ENCODE measurements at regions not wholly inside any gene's neighbourhood (a gene's known extent, or its start where the extent isn't known, plus 50 kb on each side); places are given as distances from the start of the nearest gene placed in this dataset.

DNA sequence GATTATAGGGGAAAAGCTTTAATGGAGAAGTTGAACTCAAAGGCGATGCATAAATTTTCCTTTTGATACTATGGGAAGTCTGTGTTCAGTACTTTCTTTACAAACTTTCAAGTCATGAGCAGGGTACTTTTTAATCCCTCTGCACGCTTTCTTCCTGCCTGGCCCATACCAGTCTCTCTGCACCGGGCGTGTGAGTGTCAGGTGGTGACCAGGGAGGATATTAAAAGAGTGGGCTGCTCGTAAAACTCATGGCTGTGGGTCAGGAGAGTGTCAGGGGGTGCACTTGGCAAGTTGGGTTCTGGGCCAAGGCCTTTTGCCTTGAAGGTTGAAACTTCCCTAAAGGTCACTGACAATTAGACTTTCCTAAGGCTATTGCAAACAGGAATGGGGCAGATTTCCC, 367.8 kb downstream of the GPD2 start:
- Histone ChIP-seq H3K27me3 (no peaks in the 10 kb centered on the region), H3K4me1 (no peaks in the 10 kb centered on the region), H3K36me3 (no peaks in the 10 kb centered on the region), H3K27ac (no peak overlapping the region), H3K4me3 (peak overlapping the region in 2 of 4 donors; percentile 40 to 47), H3K9me3 (no peaks in the 10 kb centered on the region)
- TF ChIP-seq, protein P1, sequence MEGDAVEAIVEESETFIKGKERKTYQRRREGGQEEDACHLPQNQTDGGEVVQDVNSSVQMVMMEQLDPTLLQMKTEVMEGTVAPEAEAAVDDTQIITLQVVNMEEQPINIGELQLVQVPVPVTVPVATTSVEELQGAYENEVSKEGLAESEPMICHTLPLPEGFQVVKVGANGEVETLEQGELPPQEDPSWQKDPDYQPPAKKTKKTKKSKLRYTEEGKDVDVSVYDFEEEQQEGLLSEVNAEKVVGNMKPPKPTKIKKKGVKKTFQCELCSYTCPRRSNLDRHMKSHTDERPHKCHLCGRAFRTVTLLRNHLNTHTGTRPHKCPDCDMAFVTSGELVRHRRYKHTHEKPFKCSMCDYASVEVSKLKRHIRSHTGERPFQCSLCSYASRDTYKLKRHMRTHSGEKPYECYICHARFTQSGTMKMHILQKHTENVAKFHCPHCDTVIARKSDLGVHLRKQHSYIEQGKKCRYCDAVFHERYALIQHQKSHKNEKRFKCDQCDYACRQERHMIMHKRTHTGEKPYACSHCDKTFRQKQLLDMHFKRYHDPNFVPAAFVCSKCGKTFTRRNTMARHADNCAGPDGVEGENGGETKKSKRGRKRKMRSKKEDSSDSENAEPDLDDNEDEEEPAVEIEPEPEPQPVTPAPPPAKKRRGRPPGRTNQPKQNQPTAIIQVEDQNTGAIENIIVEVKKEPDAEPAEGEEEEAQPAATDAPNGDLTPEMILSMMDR (IDR thresholded peaks at IDR 0.05): no peak
- no peak for TF ChIP-seq POLR2A (IDR thresholded peaks at IDR 0.05)
- no peak for DNase-seq

DNA sequence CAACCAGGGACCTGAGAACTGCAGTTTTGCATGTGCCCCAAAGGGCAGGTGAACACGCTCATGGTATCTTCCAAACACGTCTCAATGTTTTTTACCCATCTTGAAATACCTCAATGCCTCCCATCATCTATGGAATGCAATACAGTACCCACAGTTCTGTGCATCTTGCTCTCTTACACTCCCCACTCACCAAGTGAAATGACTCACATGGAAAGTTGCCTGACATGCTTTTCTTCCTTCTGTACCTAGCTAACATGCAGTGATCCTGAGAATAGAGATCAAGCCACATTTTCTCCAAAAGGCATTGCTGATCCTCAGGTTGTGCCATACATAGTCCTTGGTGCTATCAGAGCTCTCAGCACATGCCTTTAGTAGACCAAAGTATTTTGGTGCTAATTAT, 373.9 kb downstream of the GPD2 start:
- no peaks in the 10 kb centered on the region for H3K4me1 ChIP-seq
- H3K27me3 ChIP-seq: no peaks in the 10 kb centered on the region
- H3K4me3 ChIP-seq: no peak overlapping the region
- H3K36me3 ChIP-seq: no peaks in the 10 kb centered on the region
- no peaks in the 10 kb centered on the region for H3K9me3 ChIP-seq
- no peak for TF ChIP-seq POLR2A (IDR thresholded peaks at IDR 0.05)
- TF ChIP-seq, protein P1 (IDR thresholded peaks at IDR 0.05): no peak
- no peak for DNase-seq
- H3K27ac ChIP-seq: no peak overlapping the region

DNA sequence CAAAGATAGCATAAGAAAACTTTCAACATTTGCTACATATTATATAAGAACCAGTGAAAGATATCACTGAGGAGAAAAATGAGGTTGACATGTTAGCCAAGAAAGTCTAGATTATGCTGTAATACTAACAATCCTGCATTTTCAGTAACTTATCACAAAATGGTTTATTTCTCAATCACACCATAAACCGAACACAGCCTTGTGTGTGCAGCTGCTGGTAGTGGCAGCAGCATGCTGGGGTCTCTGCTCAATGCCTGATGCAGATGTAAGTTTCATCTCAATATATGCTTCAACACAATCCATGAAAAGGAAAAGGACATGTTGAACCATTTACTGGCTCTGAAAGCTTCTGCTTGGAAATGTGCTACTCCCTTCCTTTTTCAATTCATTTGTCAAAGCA, 376.3 kb downstream of the GPD2 start:
- no peak overlapping the region for H3K27ac ChIP-seq
- DNase-seq: no peak
- H3K9me3 ChIP-seq: no peaks in the 10 kb centered on the region
- no peak for TF ChIP-seq POLR2A (IDR thresholded peaks at IDR 0.05)
- TF ChIP-seq, protein P1 (IDR thresholded peaks at IDR 0.05): no peak
- no peaks in the 10 kb centered on the region for H3K36me3 ChIP-seq
- H3K4me3 ChIP-seq: no peak overlapping the region
- no peaks in the 10 kb centered on the region for H3K27me3 ChIP-seq
- no peaks in the 10 kb centered on the region for H3K4me1 ChIP-seq

DNA sequence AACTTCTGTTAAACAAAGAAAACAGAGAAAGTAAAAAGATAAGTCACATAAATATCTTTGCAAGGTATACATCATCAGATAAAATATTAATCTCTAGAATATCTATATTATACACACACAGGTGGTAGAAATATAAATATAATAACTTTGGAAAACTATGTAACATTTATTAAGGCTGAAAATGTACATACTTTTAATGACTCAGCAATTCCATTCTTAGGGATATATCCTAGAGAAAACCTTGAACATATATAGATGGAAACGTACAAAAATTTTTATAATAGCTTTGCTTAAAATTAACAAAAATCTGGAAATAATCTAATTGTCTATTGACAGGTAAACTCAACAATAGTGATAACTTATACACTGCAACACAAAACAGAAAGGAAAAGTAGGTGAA, 381.3 kb downstream of the GPD2 start:
- no peak overlapping the region for H3K4me3 ChIP-seq
- H3K27ac ChIP-seq: no peak overlapping the region
- no peaks in the 10 kb centered on the region for H3K36me3 ChIP-seq
- no peaks in the 10 kb centered on the region for H3K9me3 ChIP-seq
- DNase-seq: no peak
- no peak for TF ChIP-seq POLR2A (IDR thresholded peaks at IDR 0.05)
- TF ChIP-seq, protein P1 (IDR thresholded peaks at IDR 0.05): no peak
- H3K4me1 ChIP-seq: no peaks in the 10 kb centered on the region
- no peaks in the 10 kb centered on the region for H3K27me3 ChIP-seq

DNA sequence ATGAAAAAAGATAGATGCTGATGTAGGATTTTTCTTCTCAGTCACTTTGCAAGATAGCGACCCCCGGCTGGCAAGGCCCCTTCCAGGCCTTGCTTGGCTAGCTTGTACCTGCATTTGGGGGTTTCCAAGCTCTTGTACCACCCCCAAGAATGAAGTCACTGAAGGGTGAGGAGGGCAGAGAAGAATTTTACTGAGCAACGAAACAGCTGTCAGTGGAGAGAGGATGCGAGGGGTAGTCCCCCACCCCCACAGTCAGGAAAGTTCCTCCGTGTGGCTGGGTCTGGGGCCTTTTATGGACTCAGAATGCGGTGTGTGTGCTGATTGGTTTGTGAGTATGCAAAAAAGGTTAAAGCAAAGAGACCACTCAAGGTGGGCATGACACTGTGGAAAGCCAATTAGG, 382.0 kb downstream of the GPD2 start:
- H3K36me3 ChIP-seq: no peaks in the 10 kb centered on the region
- H3K27ac ChIP-seq: no peak overlapping the region
- no peaks in the 10 kb centered on the region for H3K4me1 ChIP-seq
- TF ChIP-seq, protein P1 (IDR thresholded peaks at IDR 0.05): no peak
- TF ChIP-seq POLR2A (IDR thresholded peaks at IDR 0.05): no peak
- no peak overlapping the region for H3K4me3 ChIP-seq
- DNase-seq: no peak
- H3K27me3 ChIP-seq: no peaks in the 10 kb centered on the region
- no peaks in the 10 kb centered on the region for H3K9me3 ChIP-seq

DNA sequence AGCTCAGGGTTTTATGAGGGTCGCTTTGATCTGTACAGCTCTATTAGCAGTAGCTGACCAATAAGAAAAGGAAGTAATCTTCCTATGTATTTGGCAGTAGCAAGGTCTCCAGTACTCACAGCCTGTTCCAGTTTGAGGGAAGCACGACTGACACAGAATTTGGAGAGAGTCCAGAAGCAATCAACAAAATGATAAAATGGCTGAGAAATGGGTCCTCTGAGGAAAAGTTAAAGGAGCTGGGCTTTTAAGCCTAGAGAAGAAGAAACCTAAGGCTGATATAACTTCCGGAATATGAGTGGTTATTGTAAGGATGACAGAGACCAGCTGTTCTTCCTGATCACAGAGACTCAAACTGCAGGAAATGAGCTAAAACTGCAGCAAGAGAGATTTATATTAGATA, 382.8 kb downstream of the GPD2 start:
- DNase-seq: no peak
- Histone ChIP-seq H3K27me3 (no peaks in the 10 kb centered on the region), H3K9me3 (no peaks in the 10 kb centered on the region), H3K36me3 (no peaks in the 10 kb centered on the region), H3K27ac (no peak overlapping the region), H3K4me1 (no peaks in the 10 kb centered on the region), H3K4me3 (no peak overlapping the region)
- no peak for TF ChIP-seq POLR2A (IDR thresholded peaks at IDR 0.05)
- TF ChIP-seq, protein P1 (IDR thresholded peaks at IDR 0.05): no peak
